ENCODE measurements at regions not wholly inside any gene's neighbourhood (a gene's known extent, or its start where the extent isn't known, plus 50 kb on each side); places are given as distances from the start of the nearest gene placed in this dataset.
"Not testable (repeated sequence)": the region's sequence is repeated elsewhere in the genome, so short reads cannot be mapped to it uniquely, and the experiment has no call there.

DNA sequence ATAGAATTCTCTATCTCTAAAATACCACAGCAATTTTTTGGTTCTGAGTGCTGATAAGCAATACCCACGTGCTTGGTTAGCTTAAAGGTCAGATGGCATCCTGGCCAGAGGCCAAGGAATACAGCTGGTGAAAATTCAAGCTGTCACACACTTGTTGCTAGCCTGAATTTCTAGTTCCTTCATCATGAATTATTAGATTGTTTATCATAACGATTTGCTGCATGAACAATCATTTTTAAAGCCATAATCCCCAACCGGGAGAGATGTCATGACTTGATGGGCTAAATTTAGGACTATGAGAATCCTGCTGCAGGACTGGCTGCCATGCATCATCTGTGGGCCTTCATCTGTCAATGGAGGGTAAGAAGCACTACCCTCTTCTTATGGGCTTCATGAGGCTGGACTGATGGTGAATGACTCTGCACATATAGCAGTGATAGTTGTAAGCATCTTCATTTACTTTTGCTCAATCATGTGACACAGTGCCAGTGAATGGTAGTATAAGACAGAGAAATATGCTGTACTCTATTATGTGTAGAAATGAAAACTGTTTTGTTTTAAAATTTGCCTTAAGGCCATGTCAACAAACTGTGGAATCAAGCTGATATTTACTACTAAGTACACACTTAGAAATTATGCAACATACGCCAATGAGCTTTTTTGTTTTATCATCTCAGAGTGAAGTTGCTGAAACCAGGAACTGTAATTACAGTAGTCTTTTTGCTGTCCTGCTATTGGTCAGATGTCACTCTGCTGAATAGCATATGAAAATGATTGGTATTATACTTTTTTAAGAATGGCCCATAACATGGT is 80.5 kb upstream of the RALGPS2 start:
- peak; percentile 57 for DNase-seq

- peak; percentile 53 for DNase-seq
Observed at GRCh38 chr1:178645157-178645807, 79.8 kb upstream of the RALGPS2 start.

- DNase-seq, result no peak
Observed at GRCh38 chr1:178645808-178646200, 79.2 kb upstream of the RALGPS2 start.

DNA sequence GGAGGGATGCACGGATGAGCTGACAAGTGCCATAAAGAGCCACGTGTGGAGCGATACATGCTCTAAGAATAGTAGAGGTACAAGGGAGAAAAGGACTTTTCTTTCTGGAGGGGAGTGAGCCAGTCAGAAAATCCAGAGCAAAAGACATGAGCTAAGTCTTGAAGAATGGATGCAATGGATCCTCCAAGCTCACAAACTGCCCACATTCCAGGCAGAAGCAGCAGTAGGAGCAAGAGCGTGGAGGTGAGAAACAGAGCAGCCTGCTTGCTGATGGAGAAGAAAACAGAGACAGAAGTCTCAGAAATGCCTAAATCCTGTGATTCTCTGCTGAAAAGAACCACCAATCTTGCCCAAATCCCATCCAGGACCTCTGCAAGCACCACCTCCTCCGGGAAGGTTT is 78.2 kb upstream of the RALGPS2 start:
- DNase-seq, result no peak

DNA sequence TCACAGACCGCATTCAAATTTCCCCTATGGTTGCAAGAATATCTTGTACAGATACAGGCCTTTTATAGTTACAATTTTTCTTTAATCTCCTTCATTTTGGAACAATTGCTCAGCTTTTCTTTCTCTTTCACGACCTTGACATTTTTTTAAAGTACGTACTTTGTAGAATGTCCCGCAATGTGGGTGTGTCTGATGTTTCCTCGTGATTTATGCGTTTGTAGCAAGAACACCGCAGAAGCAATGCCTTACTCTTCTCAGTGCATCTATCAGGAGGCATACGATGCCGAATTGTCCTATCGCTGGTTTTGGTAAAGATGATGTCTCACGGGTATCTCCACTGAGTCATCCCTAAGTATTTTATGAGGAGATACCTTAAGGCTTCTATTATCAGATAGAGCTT is 76.9 kb upstream of the RALGPS2 start:
- no peak for DNase-seq

DNA sequence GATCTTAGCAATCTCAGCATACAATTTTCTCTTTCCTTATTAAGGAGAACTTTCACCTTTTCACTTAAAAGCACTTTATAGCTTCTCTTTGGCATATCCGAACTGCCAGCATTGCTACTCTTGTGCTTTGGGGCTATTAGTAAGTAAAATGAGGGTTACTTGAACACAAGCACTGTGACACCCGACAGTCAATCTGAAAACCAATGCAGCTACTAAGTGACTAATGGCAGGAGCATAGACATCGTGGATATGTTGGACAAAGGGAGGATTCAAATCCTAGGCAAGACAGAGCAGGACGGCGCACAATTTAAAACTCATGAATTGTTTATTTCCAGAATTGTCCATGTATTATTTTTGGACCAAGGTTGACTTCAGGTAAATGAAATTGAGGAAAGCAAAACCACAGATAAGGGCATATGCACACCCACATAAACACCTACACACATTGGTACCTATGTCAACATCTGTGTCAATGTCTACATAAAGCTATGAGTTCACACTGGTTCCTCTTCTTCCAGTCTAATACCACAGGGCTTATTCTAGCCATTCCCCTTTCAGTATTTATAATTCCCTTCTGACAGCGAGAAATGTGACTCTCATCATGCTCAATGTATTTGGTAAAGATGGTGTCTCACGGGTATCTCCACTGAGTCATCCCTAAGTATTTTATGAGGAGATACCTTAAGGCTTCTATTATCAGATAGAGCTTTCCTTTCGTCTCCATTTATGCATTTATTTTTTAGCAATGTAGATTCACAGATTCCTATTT is 75.3 kb upstream of the RALGPS2 start:
- no peak for DNase-seq

DNA sequence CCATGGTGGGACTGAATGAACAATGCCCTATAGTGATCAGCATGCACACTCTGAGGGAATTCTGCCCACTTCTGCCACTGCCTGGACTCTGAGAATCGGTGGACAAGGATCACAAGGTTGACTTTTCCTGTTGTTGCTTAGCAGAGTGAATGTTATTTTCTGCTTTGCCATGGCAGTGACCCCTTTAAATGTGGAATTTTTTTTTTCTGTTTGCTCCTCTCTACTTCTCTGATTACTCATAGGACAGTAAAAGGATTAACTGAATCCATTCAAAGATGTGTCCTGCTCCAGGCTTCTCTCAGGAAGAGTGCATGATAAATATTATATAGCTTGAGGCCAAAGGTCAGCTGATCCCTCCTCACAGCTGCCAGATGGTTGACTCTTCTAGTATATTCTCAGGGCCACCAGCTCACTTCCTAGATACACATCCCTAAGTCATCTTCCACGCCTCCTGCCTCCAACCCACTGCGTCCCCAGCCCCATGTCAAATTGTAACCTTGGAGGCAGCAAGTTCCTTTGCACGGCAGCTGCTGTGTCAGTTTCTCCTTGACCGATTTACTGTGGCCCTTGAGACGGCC is 74.0 kb upstream of the RALGPS2 start:
- peak; percentile 31 for DNase-seq

- DNase-seq, result peak; percentile 71
Observed at GRCh38 chr1:178651742-178652141, 73.3 kb upstream of the RALGPS2 start.

- no peak for DNase-seq
Observed at GRCh38 chr1:178652506-178653490, 72.2 kb upstream of the RALGPS2 start.

- no peak for DNase-seq
Observed at GRCh38 chr1:178659789-178660208, 65.2 kb upstream of the RALGPS2 start.

DNA sequence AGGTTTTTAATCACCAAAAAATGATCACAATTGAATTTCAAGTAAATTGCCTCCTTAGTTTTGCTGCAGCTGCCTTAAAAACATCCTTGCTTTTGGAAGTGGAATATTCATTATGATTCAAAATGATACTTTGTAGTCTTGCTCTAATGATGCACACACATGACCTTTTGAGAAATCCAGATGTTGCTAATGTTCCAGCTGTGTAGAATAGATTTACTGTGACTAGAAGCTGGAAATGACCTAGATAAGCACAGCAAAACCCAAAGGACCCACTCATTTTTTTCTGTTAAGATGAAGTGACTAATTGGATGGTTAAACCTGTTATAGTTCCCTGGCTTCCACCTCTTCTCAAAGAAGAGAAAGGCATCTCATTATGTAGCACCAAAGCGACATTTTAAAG is 64.6 kb upstream of the RALGPS2 start:
- DNase-seq, result no peak

- no peak for DNase-seq
Observed at GRCh38 chr1:178664278-178664677, 60.8 kb upstream of the RALGPS2 start.

GRCh38 chr1:178665579-178665978 is 59.5 kb upstream of the RALGPS2 start:
- no peak for DNase-seq

GRCh38 chr1:178666891-178667290 is 58.2 kb upstream of the RALGPS2 start:
- not testable (repeated sequence) for DNase-seq

GRCh38 chr1:178672434-178672833 is 52.6 kb upstream of the RALGPS2 start:
- DNase-seq, result no peak

DNA sequence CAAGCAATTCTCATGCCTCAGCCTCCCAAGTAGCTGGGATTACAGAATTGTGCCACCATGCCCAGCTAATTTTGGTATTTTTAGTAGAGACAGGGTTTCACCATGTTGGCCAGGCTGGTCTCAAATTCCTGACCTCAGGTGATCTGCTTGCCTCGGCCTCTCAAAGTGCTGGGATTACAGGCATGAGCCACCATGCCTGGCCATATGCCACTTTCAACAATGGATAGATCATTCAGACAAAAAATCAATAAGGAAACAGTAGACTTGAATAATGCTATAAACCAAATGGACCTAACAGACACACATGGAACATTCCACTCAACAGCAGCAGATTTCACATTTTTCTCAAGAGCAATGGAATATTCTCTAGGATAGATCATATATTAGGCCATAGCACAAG is 50.5 kb upstream of the RALGPS2 start:
- not testable (repeated sequence) for DNase-seq

All from femur (tissue), 1 donor.